Esophagus squamous epithelium (tissue), 5 donors: ENCODE measurements at regions not wholly inside any gene's neighbourhood (a gene's known extent, or its start where the extent isn't known, plus 50 kb on each side); places are given as distances from the start of the nearest gene placed in this dataset.

Experiments
- DNase-seq: peaks from one replicate; lab custom pipeline; 2025; lab: John Stamatoyannopoulos, UW
- H3K27ac ChIP-seq, 4 donors: fragments of 200-600 bp; sonication (generic); one replicate each; pipeline ENCODE4 v1.5.1; 2016 to 2019; ENCODE audit warnings: mild to moderate bottlenecking in 1 of 4
- H3K27me3 ChIP-seq, 4 donors: fragments of 200-600 bp; sonication (generic); 1 replicate in 3 of 4; 2 replicates in 1 of 4; pipeline versions ENCODE4 v1.5.1 to v1.6.0; 2017 to 2021; ENCODE audit warnings: antibody characterized with exemption in 1 of 4
- H3K36me3 ChIP-seq, 3 donors: fragments of 200-600 bp; sonication (generic); one replicate each; pipeline ENCODE4 v1.5.1; 2016 to 2019
- H3K4me1 ChIP-seq, 3 donors: fragments of 200-600 bp; sonication (generic); one replicate each; pipeline ENCODE4 v1.5.1; 2017 to 2019
- H3K4me3 ChIP-seq, 4 donors: fragments of 200-600 bp; sonication (generic); 1 replicate in 3 of 4; 2 replicates in 1 of 4; pipeline ENCODE4 v1.5.1; 2016 to 2019; ENCODE audit warnings: mild to moderate bottlenecking in 2 of 4, moderate library complexity in 1 of 4
- H3K9me3 ChIP-seq, 3 donors: fragments of 200-600 bp; sonication (generic); one replicate each; pipeline ENCODE4 v1.5.1; 2016 to 2019
- CTCF ChIP-seq, 6 experiments: fragments of 450-650 bp in 4 of 6; fragments of 200-600 bp in 2 of 6; sonication (generic) in 2 of 6; IDR thresholded peaks; one replicate each; pipeline ENCODE4 v1.5.1; 2016 to 2019; ENCODE audit warnings: antibody characterized with exemption in 6 of 6, mild to moderate bottlenecking in 4 of 6, moderate library complexity in 4 of 6
- POLR2A ChIP-seq, 4 donors: fragments of 450-650 bp; IDR thresholded peaks; one replicate each; pipeline ENCODE4 v1.6.1; 2017; ENCODE audit warnings: antibody characterized with exemption in 4 of 4, mild to moderate bottlenecking in 4 of 4, moderate library complexity in 3 of 4
- WGBS, 2 donors: methylation state at CpG; one replicate each; pipeline ENCODE4 v1.1.5; 2018; 5-methylcytosine and 5-hydroxymethylcytosine counted together
- intact Hi-C: fragments of 100-400 bp; cut with DNase I; formaldehyde crosslinking; loops from one replicate; pipeline ENCODE4 v1.15.0; 2022
- donor health status: DM: yes; HTN: yes; CAD: no.

- Histone ChIP-seq H3K9me3 (no peaks in the 10 kb centered on the region), H3K4me1 (peaks cover 0 to 18% (median 1%) of the 10 kb centered on the region in 3 donors), H3K36me3 (no peaks in the 10 kb centered on the region), H3K27ac (no peak overlapping the region), H3K27me3 (peaks cover 0 to 99% (median 0%) of the 10 kb centered on the region in 4 donors), H3K4me3 (no peak overlapping the region)
- intact Hi-C loops, result no loop called here
- no peak for DNase-seq
- TF ChIP-seq POLR2A (IDR thresholded peaks at IDR 0.05) (no peak), CTCF (IDR thresholded peaks at IDR 0.05) (no peak)
- 74 to 84% methylated on average over 6 to 7 of the region's 7 CpGs for WGBS, 2 donors
Measured at GRCh38 chr11:69923196-69923595, 104.0 kb upstream of the FGF3 start.

DNA sequence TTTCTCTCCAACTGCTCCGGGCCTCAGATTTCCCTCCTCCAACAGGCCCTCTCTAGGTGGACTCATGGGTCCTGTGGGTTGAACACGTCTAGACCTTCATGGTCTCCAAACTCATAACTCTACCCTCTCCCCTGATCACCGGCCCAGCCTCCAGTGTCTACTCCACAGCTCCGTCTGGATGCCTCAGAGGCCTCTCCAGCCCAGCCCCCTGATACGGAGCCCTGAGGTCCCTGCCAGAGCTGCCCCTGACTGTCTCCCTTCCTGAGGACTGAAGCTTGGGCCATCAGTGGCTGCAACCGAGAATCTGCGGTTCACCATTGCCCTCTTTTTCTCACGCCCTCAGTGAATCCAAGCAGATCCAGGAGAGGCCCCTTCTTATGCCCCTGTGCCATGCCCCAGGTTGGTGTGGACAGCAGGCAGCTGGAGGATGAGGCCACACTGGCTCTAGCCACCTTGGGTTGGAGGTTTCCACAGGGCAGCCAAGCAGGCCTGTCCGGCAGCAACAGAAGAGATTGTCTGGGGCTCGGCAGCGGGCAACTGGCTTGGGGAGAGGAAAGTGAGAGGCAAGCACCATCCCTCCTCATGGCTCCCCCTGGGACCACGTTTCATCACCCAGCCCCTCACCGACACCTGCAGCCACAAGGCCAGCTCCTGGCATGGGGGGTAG, 104.6 kb upstream of the FGF3 start:
- H3K36me3 ChIP-seq, result no peaks in the 10 kb centered on the region
- DNase-seq, result no peak
- H3K27ac ChIP-seq, result no peak overlapping the region
- intact Hi-C loops, result no loop called here
- H3K4me1 ChIP-seq, result peaks cover 0 to 15% (median 0%) of the 10 kb centered on the region in 3 donors
- H3K9me3 ChIP-seq, result no peaks in the 10 kb centered on the region
- TF ChIP-seq POLR2A (IDR thresholded peaks at IDR 0.05) (no peak), CTCF (IDR thresholded peaks at IDR 0.05) (no peak)
- WGBS, 2 donors, result 90 to 96% methylated on average over 2 to 4 of the region's 13 CpGs
- no peak overlapping the region for H3K4me3 ChIP-seq
- H3K27me3 ChIP-seq, result peaks cover 0 to 99% (median 0%) of the 10 kb centered on the region in 4 donors

DNA sequence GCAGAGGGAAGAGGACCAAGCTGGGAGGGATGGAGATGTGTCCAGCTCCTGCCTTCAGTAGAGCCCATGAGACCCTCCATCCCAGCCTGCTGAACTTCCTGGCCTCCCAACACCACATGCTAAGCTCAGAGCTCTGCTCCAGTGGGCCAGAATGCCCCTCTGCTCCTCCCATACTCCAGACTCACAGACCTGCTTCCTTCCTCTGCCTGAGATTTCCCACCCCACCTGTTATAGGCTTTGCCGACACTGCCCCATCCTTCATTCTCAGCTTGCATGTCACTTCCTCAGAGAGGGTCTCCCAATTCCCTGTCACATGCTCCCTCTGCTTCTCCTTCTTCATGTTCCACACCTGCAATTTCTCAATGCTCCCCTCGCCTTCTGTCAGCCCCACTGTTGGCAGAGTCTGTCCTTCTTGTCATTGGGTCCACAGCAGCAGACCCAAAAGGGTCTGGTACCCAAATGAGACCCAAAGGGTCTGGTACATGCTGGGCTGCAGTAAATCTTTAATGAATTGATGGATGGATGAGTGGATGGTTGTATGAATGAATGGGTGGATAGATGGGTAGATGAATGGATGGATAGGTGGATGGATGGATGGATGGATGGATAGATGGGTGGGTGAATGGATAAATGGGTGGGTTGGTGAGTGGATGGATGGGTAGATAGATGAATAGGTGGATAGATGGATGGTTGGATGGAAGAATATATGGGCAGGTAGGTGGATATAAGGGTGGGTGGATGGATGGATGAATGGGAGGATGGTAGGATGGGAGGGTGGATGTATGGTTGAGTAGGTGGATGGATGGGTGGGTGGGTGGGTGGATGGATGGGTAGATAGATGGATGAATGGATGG, 105.3 kb upstream of the FGF3 start:
- intact Hi-C loops, result no loop called here
- no peak for DNase-seq
- H3K4me1 ChIP-seq, result peaks cover 0 to 11% (median 0%) of the 10 kb centered on the region in 3 donors
- no peak overlapping the region for H3K4me3 ChIP-seq
- peaks cover 0 to 97% (median 0%) of the 10 kb centered on the region in 4 donors for H3K27me3 ChIP-seq
- H3K9me3 ChIP-seq, result no peaks in the 10 kb centered on the region
- no peaks in the 10 kb centered on the region for H3K36me3 ChIP-seq
- TF ChIP-seq POLR2A (IDR thresholded peaks at IDR 0.05), result no peak
- no peak for TF ChIP-seq CTCF (IDR thresholded peaks at IDR 0.05)
- H3K27ac ChIP-seq, result no peak overlapping the region
- 42 to 64% methylated on average over 2 of the region's 2 CpGs for WGBS, 2 donors

- no peak for DNase-seq
- no peaks in the 10 kb centered on the region for H3K9me3 ChIP-seq
- peaks cover 0 to 11% (median 0%) of the 10 kb centered on the region in 3 donors for H3K4me1 ChIP-seq
- no peak for TF ChIP-seq POLR2A (IDR thresholded peaks at IDR 0.05)
- TF ChIP-seq CTCF (IDR thresholded peaks at IDR 0.05), result no peak
- peaks cover 0 to 97% (median 0%) of the 10 kb centered on the region in 4 donors for H3K27me3 ChIP-seq
- intact Hi-C loops, result no loop called here
- H3K27ac ChIP-seq, result no peak overlapping the region
- 37 to 41% methylated on average over 12 to 21 of the region's 22 CpGs for WGBS, 2 donors
- H3K36me3 ChIP-seq, result no peaks in the 10 kb centered on the region
- no peak overlapping the region for H3K4me3 ChIP-seq
Measured at GRCh38 chr11:69925366-69926196, 106.4 kb upstream of the FGF3 start.
